PC-9 (cell line): ENCODE measurements at regions not wholly inside any gene's neighbourhood (a gene's known extent, or its start where the extent isn't known, plus 50 kb on each side); places are given as distances from the start of the nearest gene placed in this dataset.

Source experiments
- BruUV-seq: library from RNA; stranded (reverse); fragments of 400-500 nt; replicated peaks from 2 replicates; lab custom pipeline; 2021; lab: Mats Ljungman, UMichigan
- CTCF ChIA-PET: fragments of 300-600 bp; sonication (Branson Sonifier 250); formaldehyde crosslinking; loops from one replicate; lab custom pipeline; 2022; ENCODE audit warnings: antibody characterized with exemption; lab: Charles Lee
- POLR2A ChIA-PET: fragments of 300-600 bp; sonication (Branson Sonifier 250); formaldehyde crosslinking; loops from one replicate; lab custom pipeline; 2022; ENCODE audit warnings: antibody characterized with exemption; ENCODE audit not compliant: unreplicated experiment; lab: Charles Lee
- DNase-seq, 2 experiments: peaks; one replicate each; pipeline versions ENCODE4 v3.0.0 to v3.0.0-alpha.2; 2015 to 2022; ENCODE audit warnings: mixed read lengths in 1 of 2
- H2AFZ ChIP-seq: fragments of 200-600 bp; sonication (generic); 2 replicates; pipeline ENCODE4 v1.8.1; 2017; ENCODE audit warnings: antibody characterized with exemption
- H3F3A ChIP-seq: fragments of 200-600 bp; sonication (generic); 2 replicates; pipeline ENCODE4 v1.8.1; 2017; ENCODE audit warnings: antibody characterized with exemption, mild to moderate bottlenecking, low read depth; ENCODE audit not compliant: insufficient read depth
- H3K27ac ChIP-seq: fragments of 200-600 bp; sonication (generic); 2 replicates; pipeline ENCODE4 v1.6.1; 2016; ENCODE audit warnings: mixed run types
- H3K27me3 ChIP-seq: fragments of 200-600 bp; sonication (generic); 2 replicates; pipeline ENCODE4 v1.6.1; 2016; ENCODE audit warnings: low read depth, mixed run types; ENCODE audit not compliant: insufficient read depth
- H3K36me3 ChIP-seq: fragments of 200-600 bp; sonication (generic); 2 replicates; pipeline ENCODE4 v1.6.1; 2016; ENCODE audit warnings: low read depth, mixed run types
- H3K4me1 ChIP-seq: fragments of 200-600 bp; sonication (generic); replicated peaks from 2 replicates; pipeline ENCODE4 v1.6.1; 2016; ENCODE audit warnings: mixed run types; ENCODE audit not compliant: insufficient read depth
- H3K4me2 ChIP-seq: fragments of 200-600 bp; sonication (generic); 2 replicates; pipeline ENCODE4 v1.6.1; 2017; ENCODE audit warnings: mixed run types
- H3K4me3 ChIP-seq: fragments of 200-600 bp; sonication (generic); 2 replicates; pipeline ENCODE4 v1.6.1; 2016; ENCODE audit warnings: mixed run types
- H3K79me2 ChIP-seq: fragments of 200-600 bp; sonication (generic); 2 replicates; pipeline ENCODE4 v1.6.1; 2017; ENCODE audit warnings: low read depth, mixed run types
- H3K9me2 ChIP-seq: fragments of 200-600 bp; sonication (generic); 2 replicates; pipeline ENCODE4 v1.8.1; 2017; ENCODE audit warnings: mild to moderate bottlenecking; ENCODE audit not compliant: insufficient read depth
- H3K9me3 ChIP-seq: fragments of 200-600 bp; sonication (generic); 2 replicates; pipeline ENCODE4 v1.8.1; 2016; ENCODE audit warnings: low read depth; ENCODE audit not compliant: insufficient read depth
- H4K20me1 ChIP-seq: fragments of 200-600 bp; sonication (generic); 2 replicates; pipeline ENCODE4 v1.8.1; 2017; ENCODE audit not compliant: insufficient read depth
- EZH2 ChIP-seq: fragments of 200-600 bp; sonication (generic); IDR thresholded peaks from 2 replicates; pipeline ENCODE4 v1.8.0; 2017; ENCODE audit warnings: antibody characterized with exemption, low read depth
- intact Hi-C: fragments of 100-400 bp; cut with micrococcal nuclease; formaldehyde crosslinking; loops from one replicate; pipeline ENCODE4 v1.10.0; 2022; ENCODE audit not compliant: unreplicated experiment
- TF ChIP-seq, protein P1 (sequence below): fragments of 200-600 bp; sonication (generic); conservative IDR thresholded peaks from 2 replicates; pipeline ENCODE4 v1.6.1; 2017; ENCODE audit warnings: mixed run types, antibody characterized with exemption, mild to moderate bottlenecking, moderate library complexity

DNA sequence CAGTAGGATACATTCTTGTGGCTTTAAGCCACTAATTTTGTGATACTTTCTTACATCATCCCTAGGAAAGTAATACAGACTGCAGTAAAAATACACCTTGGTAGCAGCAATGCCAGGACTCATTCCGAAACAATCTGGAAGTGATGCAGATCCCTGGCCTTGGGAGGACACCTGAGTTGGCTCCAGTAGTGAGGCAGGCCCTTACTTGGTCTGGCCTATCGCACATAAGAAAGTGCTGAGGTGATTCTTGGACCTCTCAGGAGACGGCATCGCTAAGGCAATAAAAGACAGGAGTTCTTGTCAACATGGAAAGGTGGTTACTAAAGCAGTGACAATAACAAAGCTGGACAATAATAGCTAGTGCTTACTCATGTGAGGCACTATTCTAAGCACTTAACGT, 126.5 kb downstream of the SUCNR1 start:
- Histone ChIP-seq H3K9me2 (no peaks in the 10 kb centered on the region), H4K20me1 (no peaks in the 10 kb centered on the region), H3K9me3 (0 out of 2 replicates have a peak, but pooled peaks cover 5% of the 10 kb centered on the region), H3K27me3 (no peaks in the 10 kb centered on the region), H3K4me1 (no peaks in the 10 kb centered on the region), H3K4me2 (no peak overlapping the region), H3K4me3 (no peak overlapping the region), H3K27ac (no peak overlapping the region), H2AFZ (no peak overlapping the region), H3F3A (no peaks in the 10 kb centered on the region), H3K36me3 (no peaks in the 10 kb centered on the region), H3K79me2 (no peaks in the 10 kb centered on the region)
- CTCF ChIA-PET = interaction anchor here (0.5 kb wide), 1 partner anchor 709 kb away, joined by 4 read pairs; no protein-coding TSS in a partner anchor
- BruUV-seq = no TSS peak
- intact Hi-C loops = no loop called here
- DNase-seq = no peak
- TF ChIP-seq EZH2 = no peak
- TF ChIP-seq, protein P1, sequence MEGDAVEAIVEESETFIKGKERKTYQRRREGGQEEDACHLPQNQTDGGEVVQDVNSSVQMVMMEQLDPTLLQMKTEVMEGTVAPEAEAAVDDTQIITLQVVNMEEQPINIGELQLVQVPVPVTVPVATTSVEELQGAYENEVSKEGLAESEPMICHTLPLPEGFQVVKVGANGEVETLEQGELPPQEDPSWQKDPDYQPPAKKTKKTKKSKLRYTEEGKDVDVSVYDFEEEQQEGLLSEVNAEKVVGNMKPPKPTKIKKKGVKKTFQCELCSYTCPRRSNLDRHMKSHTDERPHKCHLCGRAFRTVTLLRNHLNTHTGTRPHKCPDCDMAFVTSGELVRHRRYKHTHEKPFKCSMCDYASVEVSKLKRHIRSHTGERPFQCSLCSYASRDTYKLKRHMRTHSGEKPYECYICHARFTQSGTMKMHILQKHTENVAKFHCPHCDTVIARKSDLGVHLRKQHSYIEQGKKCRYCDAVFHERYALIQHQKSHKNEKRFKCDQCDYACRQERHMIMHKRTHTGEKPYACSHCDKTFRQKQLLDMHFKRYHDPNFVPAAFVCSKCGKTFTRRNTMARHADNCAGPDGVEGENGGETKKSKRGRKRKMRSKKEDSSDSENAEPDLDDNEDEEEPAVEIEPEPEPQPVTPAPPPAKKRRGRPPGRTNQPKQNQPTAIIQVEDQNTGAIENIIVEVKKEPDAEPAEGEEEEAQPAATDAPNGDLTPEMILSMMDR = no peak
- POLR2A ChIA-PET = interaction anchor here (0.5 kb wide), 1 partner anchor 20 kb away, joined by 5 read pairs; no protein-coding TSS in a partner anchor

DNA sequence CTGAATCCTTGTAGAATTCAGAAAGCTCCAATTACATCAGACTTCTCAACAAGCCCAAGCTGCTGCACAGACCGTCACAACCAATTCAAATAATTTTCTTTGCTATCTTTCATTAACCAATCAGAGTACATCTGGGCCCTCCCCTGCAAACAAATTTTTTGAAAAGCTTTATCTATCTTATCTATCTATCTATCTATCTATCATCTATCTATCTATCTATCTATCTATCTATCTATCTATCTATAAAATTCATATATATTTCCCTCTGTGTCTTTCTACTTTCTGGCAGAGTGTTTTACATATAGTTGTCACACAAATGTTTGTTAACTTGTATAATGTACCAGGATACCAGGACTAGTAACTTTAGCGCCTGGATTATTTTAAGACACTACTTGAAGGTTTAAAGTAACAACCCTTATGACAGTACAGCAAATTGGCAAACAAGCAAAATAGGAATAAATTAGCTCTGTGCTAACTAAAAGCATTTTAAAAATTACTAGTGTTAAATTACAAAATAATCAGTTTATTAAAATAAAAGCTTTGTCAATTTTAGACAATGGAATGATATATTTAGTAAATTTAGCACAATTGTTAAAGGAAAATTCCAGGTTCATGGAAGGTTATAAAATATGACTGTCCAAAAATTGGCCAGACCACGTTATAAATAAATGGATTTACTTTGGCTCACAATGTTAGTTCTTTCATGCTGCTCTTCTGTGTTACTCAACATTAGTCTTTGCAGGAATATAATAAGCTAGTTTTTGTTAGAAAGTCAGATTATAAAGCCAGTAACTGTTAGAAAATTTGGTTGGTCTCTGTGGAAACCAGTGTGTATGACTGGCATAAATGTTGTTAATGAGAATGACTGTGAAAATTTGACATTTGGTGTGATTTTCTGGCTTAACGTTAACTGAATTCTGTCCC, 138.6 kb downstream of the SUCNR1 start:
- Histone ChIP-seq H3K79me2 (no peaks in the 10 kb centered on the region), H3K36me3 (no peaks in the 10 kb centered on the region), H3F3A (no peaks in the 10 kb centered on the region), H4K20me1 (no peaks in the 10 kb centered on the region), H3K4me3 (no peak overlapping the region), H3K4me1 (no peaks in the 10 kb centered on the region), H3K27ac (no peak overlapping the region), H3K9me2 (no peaks in the 10 kb centered on the region; the same call in 1 of the 2 replicates), H3K27me3 (no peaks in the 10 kb centered on the region), H2AFZ (no peak overlapping the region), H3K9me3 (no peaks in the 10 kb centered on the region), H3K4me2 (no peak overlapping the region)
- ChIA-PET POLR2A (interaction anchor here (0.6 kb wide), 1 partner anchor 109 kb away, joined by 3 read pairs; no protein-coding TSS in a partner anchor), CTCF (no interaction called here)
- BruUV-seq = no TSS peak
- DNase-seq = no peak
- TF ChIP-seq, protein P1 = no peak
- no peak for TF ChIP-seq EZH2
- intact Hi-C loops = no loop called here

DNA sequence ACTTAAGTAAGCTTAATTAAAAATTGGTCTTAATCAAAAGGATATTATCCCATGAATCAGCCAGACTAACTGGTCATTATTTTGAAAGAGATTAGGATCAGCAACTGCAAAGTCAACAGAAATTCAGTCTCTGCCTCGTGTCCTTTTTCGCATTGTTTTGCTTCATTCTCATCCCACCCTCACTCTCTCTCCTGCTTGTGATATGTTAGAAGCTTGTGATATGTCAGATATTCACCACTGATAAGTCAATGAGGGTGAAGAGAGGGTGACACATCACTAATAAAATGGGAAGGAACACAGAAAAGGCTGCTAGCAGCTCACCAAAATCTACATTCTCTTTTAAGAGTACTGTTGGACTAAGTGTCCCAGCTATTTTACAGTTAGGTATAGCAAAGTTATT, 146.1 kb downstream of the SUCNR1 start:
- peak overlapping the region; percentile 26 for H3K4me2 ChIP-seq
- no peaks in the 10 kb centered on the region for H4K20me1 ChIP-seq
- ChIA-PET POLR2A (interaction anchor here (0.7 kb wide), 1 partner anchor 19 kb away, joined by 5 read pairs; no protein-coding TSS in a partner anchor), CTCF (interaction anchor here (0.6 kb wide), 1 partner anchor 371 kb away, joined by 7 read pairs; no protein-coding TSS in a partner anchor)
- H3F3A ChIP-seq = peaks cover 11% of the 10 kb centered on the region; the same call in 1 of the 2 replicates
- no peaks in the 10 kb centered on the region for H3K36me3 ChIP-seq
- H3K4me1 ChIP-seq = peaks cover 26% of the 10 kb centered on the region
- no peaks in the 10 kb centered on the region for H3K27me3 ChIP-seq
- peak; percentile 20 to 66 for DNase-seq
- TF ChIP-seq, protein P1 = no peak
- H3K9me2 ChIP-seq = no peaks in the 10 kb centered on the region; the same call in 1 of the 2 replicates
- H2AFZ ChIP-seq = no peak overlapping the region
- no peak overlapping the region for H3K4me3 ChIP-seq
- no peaks in the 10 kb centered on the region for H3K79me2 ChIP-seq
- no TSS peak for BruUV-seq
- no peaks in the 10 kb centered on the region for H3K9me3 ChIP-seq
- intact Hi-C loops = no loop called here
- H3K27ac ChIP-seq = 0 out of 2 replicates have a peak overlapping the region, but pooled peaks have one; percentile 15
